DND-41 (cell line): ENCODE measurements at regions not wholly inside any gene's neighbourhood (a gene's known extent, or its start where the extent isn't known, plus 50 kb on each side); places are given as distances from the start of the nearest gene placed in this dataset.

ENCODE experiments used
- ATAC-seq: fragments of 200-7000 bp; cut with Tn5 transposase; 3 replicates; pipeline ENCODE4 v1.9.1; 2021; ENCODE audit warnings: low read depth; ENCODE audit not compliant: insufficient read depth
- DNase-seq: peaks from one replicate; pipeline ENCODE4 v3.0.0-alpha.2; 2020
- H2AFZ ChIP-seq: 2 replicates; pipeline ENCODE4 v1.6.0; 2012; ENCODE audit warnings: low read depth, low read length
- H3K27ac ChIP-seq: 2 replicates; pipeline ENCODE4 v1.5.1; 2012; ENCODE audit warnings: low read length, inconsistent platforms
- H3K27me3 ChIP-seq: fragments of 200-600 bp; sonication (generic); 2 replicates; pipeline ENCODE4 v1.6.0; 2012; ENCODE audit warnings: low read length, mild to moderate bottlenecking, inconsistent platforms; ENCODE audit not compliant: insufficient read depth, poor library complexity
- H3K36me3 ChIP-seq: 2 replicates; pipeline ENCODE4 v1.5.1; 2012; ENCODE audit warnings: low read length, inconsistent platforms; ENCODE audit not compliant: insufficient read depth
- H3K4me1 ChIP-seq: 2 replicates; pipeline ENCODE4 v1.5.1; 2012; ENCODE audit warnings: mild to moderate bottlenecking, low read length; ENCODE audit not compliant: insufficient read depth
- H3K4me2 ChIP-seq: 2 replicates; pipeline ENCODE4 v1.6.0; 2012; ENCODE audit warnings: mild to moderate bottlenecking, moderate library complexity, low read length, inconsistent platforms; ENCODE audit not compliant: insufficient read depth
- H3K4me3 ChIP-seq, 2 experiments: fragments of 200-600 bp in 1 of 2; shearing (Covaris generic) in 1 of 2; 2 replicates each; pipeline ENCODE4 v1.5.1; 2012 to 2016; ENCODE audit warnings: inconsistent platforms in 2 of 2, low read length in 2 of 2, mild to moderate bottlenecking in 2 of 2, low read depth in 1 of 2, moderate library complexity in 1 of 2
- H3K79me2 ChIP-seq: 2 replicates; pipeline ENCODE4 v1.6.0; 2012; ENCODE audit warnings: low read length, inconsistent platforms; ENCODE audit not compliant: insufficient read depth
- H3K9ac ChIP-seq: 2 replicates; pipeline ENCODE4 v1.6.0; 2012; ENCODE audit warnings: low read depth, mild to moderate bottlenecking, inconsistent platforms, low read length, moderate library complexity
- H3K9me3 ChIP-seq: 2 replicates; pipeline ENCODE4 v1.5.1; 2012; ENCODE audit warnings: low read length, moderate library complexity, mild to moderate bottlenecking, inconsistent platforms; ENCODE audit not compliant: insufficient read depth, severe bottlenecking
- H4K20me1 ChIP-seq: 2 replicates; pipeline ENCODE4 v1.6.0; 2012; ENCODE audit warnings: low read length; ENCODE audit not compliant: insufficient read depth
- CTCF ChIP-seq: IDR thresholded peaks from 2 replicates; pipeline ENCODE4 v1.5.1; 2012; ENCODE audit warnings: borderline replicate concordance, low read length, moderate library complexity, mild to moderate bottlenecking; ENCODE audit not compliant: poor library complexity, severe bottlenecking; ENCODE audit errors: extremely low read depth
- EZH2 ChIP-seq: IDR thresholded peaks from 3 replicates; pipeline ENCODE4 v1.6.1; 2012; ENCODE audit warnings: borderline replicate concordance, low read depth, mild to moderate bottlenecking, moderate library complexity, low read length, inconsistent platforms; ENCODE audit not compliant: severe bottlenecking

- Histone ChIP-seq H3K36me3 (no peaks in the 10 kb centered on the region), H2AFZ (no peak overlapping the region), H3K9me3 (peaks cover 3% of the 10 kb centered on the region), H3K4me1 (no peaks in the 10 kb centered on the region), H3K4me2 (no peak overlapping the region), H3K27me3 (no peaks in the 10 kb centered on the region), H3K4me3 (no peak overlapping the region), H3K27ac (no peak overlapping the region), H3K9ac (no peak overlapping the region), H3K79me2 (no peaks in the 10 kb centered on the region), H4K20me1 (no peaks in the 10 kb centered on the region)
- ATAC-seq (no peak), DNase-seq (no peak)
- no peak for TF ChIP-seq CTCF
- no peak for TF ChIP-seq EZH2
Measured at GRCh38 chr4:128657638-128658037, 151.9 kb upstream of the JADE1 start.

- H3K36me3 ChIP-seq, result no peaks in the 10 kb centered on the region
- no peak overlapping the region for H3K9ac ChIP-seq
- H3K9me3 ChIP-seq, result peaks cover 3% of the 10 kb centered on the region
- H3K27me3 ChIP-seq, result no peaks in the 10 kb centered on the region
- no peak for ATAC-seq
- TF ChIP-seq CTCF (no peak), EZH2 (no peak)
- no peaks in the 10 kb centered on the region for H4K20me1 ChIP-seq
- no peak overlapping the region for H3K4me3 ChIP-seq
- no peak overlapping the region for H3K4me2 ChIP-seq
- no peak overlapping the region for H3K27ac ChIP-seq
- H3K4me1 ChIP-seq, result no peaks in the 10 kb centered on the region
- no peak for DNase-seq
- H3K79me2 ChIP-seq, result no peaks in the 10 kb centered on the region
- H2AFZ ChIP-seq, result no peak overlapping the region
Measured at GRCh38 chr4:128654465-128654864, 155.0 kb upstream of the JADE1 start.

- TF ChIP-seq CTCF, result no peak
- no peak for TF ChIP-seq EZH2
- H2AFZ ChIP-seq, result no peak overlapping the region
- H4K20me1 ChIP-seq, result no peaks in the 10 kb centered on the region
- H3K4me2 ChIP-seq, result no peak overlapping the region
- no peak overlapping the region for H3K4me3 ChIP-seq
- H3K9ac ChIP-seq, result no peak overlapping the region
- H3K36me3 ChIP-seq, result no peaks in the 10 kb centered on the region
- ATAC-seq, result no peak
- peaks cover 3% of the 10 kb centered on the region for H3K9me3 ChIP-seq
- no peak overlapping the region for H3K27ac ChIP-seq
- H3K79me2 ChIP-seq, result no peaks in the 10 kb centered on the region
- H3K27me3 ChIP-seq, result no peaks in the 10 kb centered on the region
- no peak for DNase-seq
- no peaks in the 10 kb centered on the region for H3K4me1 ChIP-seq
Measured at GRCh38 chr4:128653527-128654444, 155.7 kb upstream of the JADE1 start.
